ENCODE measurements at regions not wholly inside any gene's neighbourhood (a gene's known extent, or its start where the extent isn't known, plus 50 kb on each side); places are given as distances from the start of the nearest gene placed in this dataset.
"Not testable (repeated sequence)": the region's sequence is repeated elsewhere in the genome, so short reads cannot be mapped to it uniquely, and the experiment has no call there.

DNA sequence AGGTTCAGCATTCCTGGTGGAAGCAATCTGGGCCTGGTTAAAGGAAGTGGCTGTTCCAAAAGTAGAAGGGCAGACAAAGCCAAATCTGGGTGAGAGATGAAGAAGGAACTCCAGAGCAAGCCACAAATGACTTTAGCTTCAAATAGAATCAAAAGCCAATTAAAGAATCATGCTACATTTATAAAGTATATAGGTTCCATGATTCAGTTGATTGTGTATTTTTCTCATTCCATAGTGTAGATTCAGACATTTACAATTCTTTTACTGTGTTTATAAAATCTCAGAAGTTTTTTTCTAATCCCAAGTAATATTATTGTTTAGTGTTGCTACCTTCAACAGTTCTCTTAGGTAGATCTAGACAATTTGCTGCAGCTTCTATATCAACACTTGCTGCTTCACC, 262.0 kb downstream of the PLK2 start:
- no peak for DNase-seq

DNA sequence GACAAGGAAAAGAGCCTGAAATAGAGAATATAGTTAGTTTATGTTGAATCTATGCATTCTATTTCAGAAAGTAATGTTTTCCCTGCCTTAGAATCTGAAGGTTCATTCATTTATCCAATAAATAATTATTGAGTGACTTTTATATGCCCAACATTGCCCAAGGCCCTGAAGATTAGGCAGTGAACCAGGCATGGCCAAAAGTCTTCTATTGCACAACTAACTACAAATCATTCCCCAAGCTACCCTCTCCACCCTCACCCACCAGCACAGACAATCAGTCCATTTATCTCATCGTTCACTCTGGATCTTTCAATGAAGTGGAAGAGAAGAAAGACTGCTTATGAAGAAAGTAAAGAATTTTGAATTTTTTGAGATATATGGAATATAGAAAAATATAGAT, 268.4 kb downstream of the PLK2 start:
- no peak for DNase-seq

DNA sequence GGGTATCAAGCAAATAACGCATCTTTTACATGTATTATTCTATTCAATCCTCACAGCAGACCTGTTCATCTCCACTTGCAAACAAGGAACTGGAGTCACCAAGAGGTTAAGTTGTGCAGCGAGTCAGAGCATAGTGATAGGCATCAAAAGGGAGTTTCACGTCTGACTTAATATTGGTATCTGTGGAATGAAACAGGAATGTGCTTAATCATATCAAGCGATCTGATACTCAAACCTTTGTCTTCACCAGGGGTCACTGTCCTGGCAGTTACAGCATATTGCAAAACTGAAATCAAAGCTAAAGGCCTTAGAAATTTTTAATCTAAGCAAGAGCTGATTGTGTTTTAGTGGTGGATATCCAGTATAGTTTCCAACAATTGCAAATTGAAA, 271.6 kb downstream of the PLK2 start:
- no peak for DNase-seq

DNA sequence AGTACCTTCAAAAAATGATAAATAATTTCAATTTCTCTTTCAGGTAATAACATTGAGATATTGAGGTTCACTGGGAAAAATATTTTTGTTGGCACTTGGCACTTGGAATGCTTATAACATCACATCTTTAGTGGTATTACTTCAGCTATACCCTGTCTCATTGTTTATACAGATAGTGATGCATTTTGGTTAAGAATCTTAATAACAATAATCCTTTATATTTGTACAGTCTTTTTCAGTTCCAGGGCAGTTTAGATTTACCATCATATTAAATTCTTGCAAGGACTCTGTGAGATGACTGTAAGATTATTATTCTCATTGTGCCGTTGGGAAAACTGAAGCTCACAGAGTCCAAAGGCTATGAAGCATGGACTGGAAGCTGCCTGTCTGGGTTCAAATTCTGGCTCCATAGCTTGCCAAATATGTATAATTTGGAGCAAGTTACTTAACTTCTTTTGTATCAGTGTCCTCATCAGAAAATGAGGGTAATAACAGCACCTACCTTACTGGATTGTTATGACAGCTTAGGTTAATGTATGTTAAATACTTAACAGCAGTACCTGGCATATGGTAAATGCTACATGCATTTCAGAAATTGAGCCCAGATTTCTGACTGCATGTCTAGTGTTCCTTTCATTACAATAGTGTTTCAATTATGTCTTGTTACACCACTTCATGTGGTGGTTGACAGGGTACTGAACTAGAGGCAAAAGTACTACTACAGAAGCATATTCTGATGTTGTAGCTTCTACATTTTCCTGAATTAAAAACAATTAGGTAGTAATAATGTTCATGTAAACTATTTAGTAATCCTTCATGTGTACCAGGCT, 272.2 kb downstream of the PLK2 start:
- DNase-seq, result no peak

DNA sequence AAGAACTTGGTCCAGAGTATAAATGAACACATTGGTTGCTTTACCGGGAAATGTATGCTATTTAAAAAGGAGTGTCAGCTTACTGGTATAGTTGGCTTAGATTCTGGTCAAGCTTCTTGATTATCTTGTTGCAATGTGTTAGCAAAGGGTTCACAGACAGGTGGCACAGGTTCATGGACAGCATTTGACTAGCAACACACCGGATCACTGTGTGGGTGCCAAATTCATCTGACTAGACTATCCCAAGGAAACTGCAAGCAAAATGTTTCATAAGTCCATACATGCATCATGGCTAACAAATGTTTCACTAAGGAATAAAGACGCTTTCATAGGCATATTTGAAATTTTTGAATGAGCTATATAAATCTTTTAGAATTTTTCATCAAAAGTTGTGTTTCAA, 274.1 kb downstream of the PLK2 start:
- no peak for DNase-seq

DNA sequence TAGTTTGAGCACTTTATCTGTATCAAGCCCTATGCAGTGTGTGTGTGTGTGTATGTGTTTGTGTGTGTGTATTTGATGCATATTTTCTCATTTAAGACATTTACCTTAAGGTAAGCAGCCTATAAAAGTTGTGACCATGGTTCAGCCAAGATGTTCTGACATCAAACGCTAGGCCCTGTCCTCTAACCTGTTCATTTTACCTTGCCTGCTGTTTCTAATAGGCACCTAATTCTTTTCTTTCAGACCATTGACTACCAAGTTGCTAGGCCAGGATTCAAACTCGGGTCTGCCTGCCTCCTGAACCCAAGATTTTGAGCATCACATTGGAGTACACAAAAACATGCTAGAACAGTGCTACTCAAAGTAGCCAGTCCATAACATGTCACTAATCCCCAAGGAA, 274.5 kb downstream of the PLK2 start:
- no peak for DNase-seq

DNA sequence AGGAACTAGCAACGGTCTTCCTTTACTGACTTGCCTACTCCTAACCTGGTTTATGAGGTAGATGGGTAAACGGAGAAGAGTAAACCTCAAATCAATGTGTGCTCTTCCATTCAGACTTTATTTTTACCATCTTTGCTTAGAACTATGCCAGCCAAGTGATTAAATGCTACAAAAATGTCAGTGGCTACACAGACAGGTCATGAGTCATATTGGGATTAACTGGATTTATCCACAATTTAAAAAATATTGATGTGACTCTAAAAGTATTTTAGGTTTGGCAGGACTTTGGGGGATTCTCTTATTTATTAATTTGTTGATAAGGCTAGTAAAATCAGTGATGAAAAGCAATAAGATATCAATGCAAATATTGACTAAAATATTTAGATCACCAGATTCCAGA, 275.0 kb downstream of the PLK2 start:
- no peak for DNase-seq

DNA sequence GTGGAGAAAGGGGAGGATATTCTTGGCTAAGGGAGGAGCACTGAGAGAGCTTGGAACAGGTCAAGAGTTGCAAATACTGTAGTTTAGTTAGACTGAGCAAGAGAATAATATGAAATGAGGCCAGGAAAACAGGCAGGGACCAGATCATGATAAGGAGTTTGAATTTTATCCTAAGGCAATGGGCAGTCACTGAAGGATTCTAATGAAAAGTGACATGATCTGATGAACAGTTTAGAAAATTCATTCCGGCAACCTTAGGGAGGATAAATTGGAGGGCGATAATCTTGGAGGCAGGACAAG, 276.1 kb downstream of the PLK2 start:
- no peak for DNase-seq

DNA sequence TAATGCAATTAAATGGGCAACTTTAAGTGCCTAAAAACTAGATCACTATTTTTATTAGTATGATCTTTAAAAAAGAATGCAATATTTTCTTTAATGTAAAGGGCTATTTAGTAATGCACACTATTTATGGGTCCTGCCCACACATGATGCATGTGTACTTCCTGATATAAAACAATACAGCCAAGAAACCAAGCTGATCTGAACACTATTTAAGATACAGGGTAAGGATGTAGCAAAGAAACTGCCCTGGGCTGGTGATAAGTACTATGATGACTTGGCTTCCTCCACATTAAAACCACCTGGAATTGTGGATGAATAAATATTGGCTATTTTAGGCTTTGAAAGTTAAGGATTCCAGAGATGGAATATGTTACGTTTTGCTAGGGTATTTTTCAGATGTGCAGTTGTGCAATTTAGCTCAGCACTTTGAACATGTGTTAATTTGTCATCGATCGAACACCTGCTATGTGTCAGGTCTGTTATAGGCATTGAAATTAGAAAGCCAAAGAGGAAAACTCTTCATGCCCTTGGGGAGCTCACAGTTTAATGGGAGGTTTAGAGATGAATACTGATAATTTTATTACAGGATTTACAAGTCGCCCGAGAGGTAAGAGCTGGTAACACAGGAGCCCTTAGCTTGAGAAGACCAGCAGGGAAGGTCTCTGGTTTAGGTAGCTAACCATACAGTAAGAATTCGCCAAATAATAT, 276.7 kb downstream of the PLK2 start:
- DNase-seq, result no peak

DNA sequence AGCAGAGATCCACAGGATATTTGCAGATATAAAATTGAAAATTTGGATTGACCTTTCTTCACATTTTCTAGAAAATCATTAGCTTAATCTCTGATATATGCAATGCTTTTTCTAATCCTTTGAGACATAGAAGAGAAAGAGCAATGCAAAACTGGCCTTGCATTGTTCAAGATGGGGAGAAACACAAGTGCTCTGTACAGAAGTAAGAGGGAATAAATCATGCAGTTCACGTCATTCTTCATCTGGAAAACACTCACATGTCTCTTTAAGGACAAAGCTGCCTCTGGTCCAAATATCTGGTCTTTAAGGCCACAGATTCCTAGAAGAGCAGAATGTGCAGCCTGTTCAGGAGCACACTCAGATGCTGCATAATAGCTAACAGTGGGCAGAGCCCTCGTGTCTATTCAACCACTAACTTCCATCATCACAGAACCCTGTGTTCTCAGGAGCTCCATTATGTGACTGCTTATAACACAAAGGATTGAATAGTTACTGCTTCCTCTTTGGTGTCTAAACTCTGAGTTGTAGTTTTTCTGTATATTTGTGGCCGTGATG, 277.5 kb downstream of the PLK2 start:
- DNase-seq, result no peak

DNA sequence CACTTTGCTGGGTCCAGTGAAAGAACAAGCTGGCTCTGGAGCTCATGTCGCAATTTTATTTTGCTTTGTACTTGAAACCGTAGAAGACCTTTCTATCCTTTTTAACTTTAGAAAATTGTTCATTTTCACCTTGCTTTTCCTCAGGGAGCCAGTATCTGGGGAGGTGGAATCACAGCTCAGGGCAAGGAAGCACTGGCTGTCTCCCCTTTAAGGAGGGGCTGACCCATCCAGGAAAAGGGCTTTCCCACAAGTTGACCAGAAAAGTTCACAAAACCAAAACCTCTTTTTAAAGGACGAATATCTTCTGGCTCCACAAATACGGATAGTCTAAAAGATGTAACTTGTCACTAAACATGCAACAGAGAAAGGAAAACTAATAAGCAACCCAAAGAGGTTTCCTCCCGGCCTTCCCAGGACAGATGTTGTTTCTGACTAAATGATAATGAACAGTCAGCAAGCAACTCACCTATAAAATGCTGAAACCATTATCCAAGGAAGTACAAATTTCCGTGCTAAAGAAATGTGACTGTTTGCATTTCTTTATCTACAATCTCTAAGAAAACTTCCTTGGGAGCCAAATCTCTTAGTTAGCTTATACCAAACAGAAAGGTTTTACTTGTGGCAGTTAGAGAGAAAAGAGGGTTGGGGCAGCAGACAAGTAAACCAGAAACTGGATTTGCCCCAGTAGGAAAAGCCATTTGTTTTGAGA, 278.2 kb downstream of the PLK2 start:
- no peak for DNase-seq

DNA sequence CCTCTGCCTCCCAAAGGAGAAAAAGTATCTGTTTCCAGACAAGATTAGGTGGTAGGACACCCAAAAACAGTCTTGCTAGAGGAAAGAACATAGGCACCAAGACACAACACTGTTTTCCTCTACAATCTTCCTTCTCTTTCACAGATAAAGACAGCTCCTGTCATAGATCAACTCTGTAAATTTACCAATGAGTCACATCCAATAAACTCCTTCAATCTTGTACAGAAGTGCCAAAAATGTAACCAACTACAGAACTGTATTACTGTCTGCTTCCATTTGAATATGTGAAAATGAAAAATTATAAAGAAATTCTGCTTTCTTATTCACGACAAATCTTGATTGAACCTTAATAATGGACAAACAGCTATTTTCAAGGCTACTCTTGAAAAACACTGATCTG, 286.9 kb downstream of the PLK2 start:
- no peak for DNase-seq

DNA sequence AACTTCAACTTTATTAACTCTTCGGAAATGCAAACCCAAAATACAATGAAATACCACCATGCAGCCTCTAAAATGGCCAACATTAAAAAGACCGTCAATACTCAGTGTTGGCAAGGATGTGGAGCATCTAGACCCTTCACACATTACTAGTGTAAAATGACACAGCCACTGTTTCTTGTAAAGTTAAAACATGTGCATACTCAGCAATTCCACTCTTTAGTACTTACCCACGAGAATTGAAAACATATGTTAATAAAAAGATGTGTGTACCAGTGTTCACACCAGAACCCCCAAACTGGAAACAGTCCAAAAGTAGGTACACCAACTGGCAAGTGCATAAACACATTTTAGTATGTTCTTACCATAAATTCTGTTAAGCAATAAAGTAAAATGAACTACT, 294.7 kb downstream of the PLK2 start:
- DNase-seq, result no peak

DNA sequence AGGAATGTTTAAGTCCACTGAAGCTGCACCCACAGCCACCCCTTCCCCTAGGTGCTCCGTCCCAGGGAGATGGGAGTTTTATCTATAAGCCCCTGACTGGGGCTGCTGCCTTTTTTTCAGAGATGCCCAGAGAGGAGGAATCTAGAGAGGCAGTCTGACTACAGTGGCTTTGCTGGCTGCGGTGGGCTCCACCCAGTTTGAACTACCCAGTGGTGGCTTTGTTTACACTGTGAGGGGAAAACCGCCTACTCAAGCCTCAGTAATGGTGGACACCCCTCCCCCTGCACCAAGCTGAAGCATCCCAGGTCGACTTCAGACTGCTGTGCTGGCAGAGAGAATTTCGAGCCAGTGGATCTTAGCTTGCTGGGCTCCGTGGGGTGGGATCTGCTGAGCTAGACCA, 298.0 kb downstream of the PLK2 start:
- DNase-seq, result not testable (repeated sequence)

DNA sequence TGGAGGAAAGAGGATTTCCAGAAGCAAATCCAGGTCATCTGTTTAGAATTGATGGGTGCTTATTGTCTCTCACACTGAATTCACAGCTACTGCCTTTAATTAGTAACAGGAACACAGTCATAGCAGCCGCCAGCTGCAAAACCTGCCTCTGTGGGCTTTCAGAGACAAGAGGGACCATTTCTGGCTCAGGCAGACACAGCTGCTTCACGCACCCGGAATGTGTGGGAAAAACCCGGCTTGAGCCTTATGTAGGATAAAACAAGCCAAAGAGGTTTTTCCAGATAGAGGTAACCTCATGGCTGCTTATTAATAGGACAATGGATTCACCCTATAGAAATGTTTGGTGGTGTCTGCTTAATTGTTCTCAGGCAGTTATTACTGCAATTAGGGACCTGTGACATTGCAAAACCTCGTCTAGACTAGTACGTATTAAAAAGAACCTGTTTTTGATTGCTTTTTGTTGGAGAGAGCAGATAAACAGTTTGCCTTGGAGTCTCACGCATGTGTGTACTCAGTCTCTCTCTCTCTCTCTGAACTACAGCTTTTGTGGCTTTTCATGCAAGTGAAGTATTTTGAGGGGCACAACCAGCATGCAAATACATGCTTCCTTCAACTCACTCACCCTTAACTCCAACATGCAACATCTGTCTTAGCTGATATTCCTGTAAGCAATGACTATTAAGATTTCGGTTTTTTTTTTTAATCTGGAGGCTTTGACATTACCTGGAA, 302.7 kb downstream of the PLK2 start:
- DNase-seq, result no peak

DNA sequence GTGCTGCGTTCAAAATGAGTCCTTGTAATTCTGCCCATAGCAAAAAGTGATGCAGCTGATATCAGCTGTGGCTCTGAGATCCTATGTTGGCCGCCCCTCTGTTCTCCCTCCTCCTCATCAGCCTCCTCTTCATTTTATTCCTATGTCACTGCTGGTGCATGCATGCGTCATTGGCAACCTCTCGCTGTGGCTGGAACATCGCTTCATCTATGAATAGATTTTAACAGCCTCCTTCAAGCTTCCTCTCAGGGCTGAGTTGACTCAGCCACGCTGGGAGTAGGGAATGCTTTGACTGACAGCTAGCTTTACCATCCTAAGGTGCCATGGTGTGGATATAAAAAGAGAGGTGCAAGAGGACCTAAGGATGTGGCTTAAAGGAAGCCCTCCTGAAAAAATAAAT, 303.5 kb downstream of the PLK2 start:
- no peak for DNase-seq

DNA sequence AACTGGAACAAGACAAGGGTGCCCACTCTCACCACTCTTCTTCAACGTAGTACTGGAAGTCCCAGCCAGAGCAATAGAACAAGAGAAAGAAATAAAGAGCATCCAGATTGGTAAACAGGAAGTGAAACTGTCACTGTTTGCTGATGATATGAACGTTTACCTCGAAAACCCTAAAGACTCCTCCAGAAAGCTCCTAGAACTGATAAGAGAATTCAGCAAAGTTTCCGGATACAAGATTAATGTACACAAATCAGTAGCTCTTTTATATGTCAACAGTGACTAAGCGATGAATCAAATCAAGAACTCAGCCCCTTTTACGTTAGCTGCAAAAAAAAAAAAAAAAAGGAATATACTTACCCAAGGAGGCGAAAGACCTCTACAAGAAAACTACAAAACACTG, 306.6 kb downstream of the PLK2 start:
- no peak for DNase-seq

DNA sequence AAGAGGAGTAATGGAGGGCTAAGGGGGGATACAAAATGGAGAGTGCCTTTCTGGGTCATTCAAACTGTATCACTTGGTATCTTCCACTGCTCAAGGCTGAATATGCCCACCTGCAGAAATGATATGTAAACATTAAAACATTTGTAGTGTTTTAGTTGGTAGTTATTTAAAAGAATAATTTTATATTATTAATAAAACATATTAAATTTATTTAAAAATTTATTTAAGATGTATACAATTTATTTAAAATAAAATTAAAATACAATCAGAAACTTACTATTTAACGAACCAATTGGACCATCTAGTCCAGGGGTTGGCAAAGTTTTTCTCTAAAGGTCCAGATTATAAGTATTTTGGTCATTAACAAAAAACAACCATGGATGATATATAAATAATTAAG, 308.5 kb downstream of the PLK2 start:
- no peak for DNase-seq

DNA sequence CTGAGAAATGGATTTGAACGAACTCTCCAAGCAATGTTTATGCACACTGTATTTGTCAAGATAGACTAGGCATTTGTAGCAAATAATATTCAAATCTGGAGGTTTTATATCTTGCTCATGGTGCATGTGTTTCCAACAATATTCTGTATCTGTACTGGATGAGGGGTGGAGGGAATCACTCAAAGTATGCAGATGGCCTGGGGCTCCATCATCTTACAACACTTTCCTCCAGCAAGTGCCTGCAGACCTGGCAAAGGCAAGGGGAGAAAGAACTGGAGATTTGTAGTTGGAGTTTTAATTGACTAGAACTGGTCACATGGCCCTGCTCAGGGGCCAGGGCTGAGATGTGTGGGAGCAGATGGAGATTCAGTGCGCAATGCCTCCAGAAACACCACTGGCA, 309.0 kb downstream of the PLK2 start:
- no peak for DNase-seq

DNA sequence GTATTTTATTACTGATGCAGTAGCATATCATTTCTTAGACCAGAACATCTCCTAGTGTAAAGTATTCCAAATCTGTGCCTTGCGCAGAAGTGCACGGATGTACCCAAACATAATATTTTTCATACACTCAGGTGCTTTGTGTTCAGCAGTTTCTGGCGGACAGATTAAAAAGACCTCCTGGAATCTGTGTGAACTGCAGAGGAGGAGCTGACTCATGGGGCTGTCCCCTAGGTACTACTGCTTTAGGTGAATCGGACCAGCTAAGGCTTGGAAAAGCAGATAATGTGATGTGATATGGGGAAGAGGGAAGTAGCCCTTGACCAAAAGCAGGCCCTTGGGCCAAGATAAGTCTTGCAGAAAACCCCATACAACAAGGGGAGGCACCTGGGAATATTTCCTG, 310.1 kb downstream of the PLK2 start:
- no peak for DNase-seq

DNA sequence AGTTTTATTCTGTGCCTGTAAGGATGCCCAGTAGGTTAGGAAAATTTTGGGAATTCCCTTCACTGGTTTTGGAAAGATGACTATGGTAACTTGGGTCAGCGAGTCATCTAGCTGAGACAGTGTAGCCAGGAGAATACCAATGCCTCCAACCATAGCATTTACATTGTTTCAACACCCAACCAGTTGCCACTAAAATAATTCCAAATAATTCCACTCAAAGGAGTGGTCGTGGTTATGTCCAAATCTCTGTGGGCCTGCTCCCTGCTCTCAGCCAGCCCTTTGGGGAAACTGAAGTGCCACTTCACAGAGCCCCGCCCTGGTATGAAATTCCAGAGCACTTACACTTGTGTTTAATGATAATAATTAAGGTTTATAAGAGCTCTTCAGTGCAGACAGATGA, 310.5 kb downstream of the PLK2 start:
- DNase-seq, result no peak

DNA sequence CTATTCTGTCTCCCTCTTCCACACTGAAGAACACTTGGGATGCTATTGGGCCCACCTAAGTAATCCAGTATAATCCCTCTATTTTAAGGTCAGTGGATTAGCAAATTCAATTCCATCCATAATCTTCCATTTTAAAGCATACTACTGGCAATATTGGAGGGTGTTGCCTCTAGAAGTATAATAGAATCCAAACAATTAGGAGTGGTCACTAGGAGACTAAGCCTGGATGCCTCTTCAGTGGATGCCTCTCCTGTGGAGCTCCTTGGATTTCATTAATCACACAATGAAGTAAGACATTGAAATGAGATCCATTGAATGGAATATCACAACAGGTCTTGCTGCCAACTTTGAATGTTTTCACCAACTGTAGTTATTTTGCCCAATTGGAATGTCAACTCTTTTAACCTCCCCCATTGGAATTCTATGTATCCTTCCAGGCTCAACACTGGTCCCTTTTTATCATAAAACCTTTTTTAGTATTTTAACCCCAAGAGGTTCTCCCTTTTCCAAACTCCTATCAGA, 311.6 kb downstream of the PLK2 start:
- DNase-seq, result no peak

DNA sequence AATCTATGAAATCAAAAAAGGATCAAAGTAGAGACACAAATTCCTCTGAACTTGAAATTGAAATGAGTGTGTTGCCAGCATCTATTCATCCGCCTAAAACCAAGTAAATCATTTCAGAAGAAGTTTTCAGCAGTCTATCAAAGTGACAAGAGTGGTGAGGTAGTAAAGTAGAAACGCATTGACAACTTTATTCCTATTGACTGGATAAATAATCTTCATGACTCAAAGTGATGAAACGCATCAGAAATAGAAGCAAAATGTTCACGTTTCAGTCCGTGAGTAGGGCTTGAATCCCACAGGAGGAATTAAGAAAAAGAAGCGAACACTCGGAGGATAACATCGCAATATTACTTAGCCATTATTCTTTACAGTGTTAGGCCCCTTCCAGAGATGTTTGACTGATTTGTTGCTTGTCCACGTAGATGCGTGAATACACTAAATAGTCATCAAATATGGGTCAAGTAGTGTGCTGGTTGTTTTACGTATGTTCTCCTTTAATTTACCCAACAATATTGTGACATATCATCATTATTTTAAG, 314.4 kb downstream of the PLK2 start:
- DNase-seq, result no peak

All from activated naive CD4-positive, alpha-beta T cell treated with Interleukin-2 at 50 U/mL for 16 hours (primary cell).